IMR-90 (cell line): ENCODE measurements at regions not wholly inside any gene's neighbourhood (a gene's known extent, or its start where the extent isn't known, plus 50 kb on each side); places are given as distances from the start of the nearest gene placed in this dataset.

Experiments
- ATAC-seq: fragments of 200-7000 bp; cut with Tn5 transposase; 2 replicates; pipeline ENCODE4 v1.9.1; 2020; ENCODE audit warnings: low read depth, mild to moderate bottlenecking, moderate library complexity
- BruUV-seq: library from RNA; stranded (reverse); fragments of 400-500 nt; replicated peaks from 2 replicates; lab custom pipeline; 2021; lab: Mats Ljungman, UMichigan
- CTCF ChIA-PET: fragments of 300-600 bp; formaldehyde crosslinking; extraction: SDS; loops from one replicate; lab custom pipeline; 2021; ENCODE audit warnings: antibody characterized with exemption; lab: Yijun Ruan, JAX
- POLR2A ChIA-PET: fragments of 300-600 bp; sonication (Branson Sonifier 250); formaldehyde crosslinking; loops from one replicate; lab custom pipeline; 2022; ENCODE audit warnings: antibody characterized with exemption; ENCODE audit not compliant: unreplicated experiment; lab: Charles Lee
- DNase-seq: peaks from one replicate; pipeline ENCODE4 v3.0.0; 2013
- H2AFZ ChIP-seq: replicated peaks from 2 replicates; pipeline ENCODE3; 2013; ENCODE audit warnings: low read length, mild to moderate bottlenecking; ENCODE audit not compliant: poor library complexity
- H2AK5ac ChIP-seq: 2 replicates; pipeline ENCODE4 v1.6.1; 2013; ENCODE audit warnings: low read depth, low read length, inconsistent platforms
- H2AK9ac ChIP-seq: replicated peaks from 2 replicates; pipeline ENCODE3; 2013; ENCODE audit warnings: mild to moderate bottlenecking, low read depth, low read length, moderate library complexity; ENCODE audit not compliant: poor library complexity
- H2BK120ac ChIP-seq: 2 replicates; pipeline ENCODE4 v1.6.1; 2013; ENCODE audit warnings: low read depth, low read length, inconsistent platforms
- H2BK15ac ChIP-seq: 3 replicates; pipeline ENCODE4 v1.6.1; 2013; ENCODE audit warnings: low read depth, low read length, inconsistent platforms
- H2BK20ac ChIP-seq: 2 replicates; pipeline ENCODE4 v1.6.1; 2013; ENCODE audit warnings: low read depth, mild to moderate bottlenecking, inconsistent platforms, low read length, moderate library complexity
- H2BK5ac ChIP-seq: 2 replicates; pipeline ENCODE4 v1.6.1; 2013; ENCODE audit warnings: mild to moderate bottlenecking, low read depth, low read length, inconsistent platforms; ENCODE audit not compliant: poor library complexity, severe bottlenecking
- H3K14ac ChIP-seq: replicated peaks from 2 replicates; pipeline ENCODE4 v1.6.1; 2013; ENCODE audit warnings: low read depth, low read length, inconsistent platforms
- H3K18ac ChIP-seq: 2 replicates; pipeline ENCODE4 v1.6.1; 2013; ENCODE audit warnings: low read depth, low read length, control low read depth
- H3K23ac ChIP-seq: 2 replicates; pipeline ENCODE4 v1.6.1; 2013; ENCODE audit warnings: low read depth, low read length, inconsistent platforms
- H3K27ac ChIP-seq: 2 replicates; pipeline ENCODE4 v1.5.1; 2013; ENCODE audit warnings: mild to moderate bottlenecking, control low read depth, low read length; ENCODE audit not compliant: insufficient read depth
- H3K27me3 ChIP-seq: 2 replicates; pipeline ENCODE4 v1.6.1; 2013; ENCODE audit warnings: low read length; ENCODE audit not compliant: control insufficient read depth, insufficient read depth
- H3K36me3 ChIP-seq: 2 replicates; pipeline ENCODE4 v1.6.1; 2013; ENCODE audit warnings: low read length, mixed read lengths; ENCODE audit not compliant: control insufficient read depth, insufficient read depth
- H3K4ac ChIP-seq: 2 replicates; pipeline ENCODE4 v1.6.1; 2013; ENCODE audit warnings: low read depth, low read length, inconsistent platforms
- H3K4me1 ChIP-seq: 2 replicates; pipeline ENCODE4 v1.6.1; 2013; ENCODE audit warnings: low read length, mixed read lengths; ENCODE audit not compliant: control insufficient read depth, insufficient read depth
- H3K4me2 ChIP-seq: 2 replicates; pipeline ENCODE4 v1.6.1; 2013; ENCODE audit warnings: low read depth, mild to moderate bottlenecking, control low read depth, low read length, moderate library complexity
- H3K4me3 ChIP-seq: 2 replicates; pipeline ENCODE4 v1.5.1; 2013; ENCODE audit warnings: low read depth, mild to moderate bottlenecking, control low read depth, low read length, moderate library complexity; ENCODE audit not compliant: insufficient read depth
- H3K56ac ChIP-seq: 2 replicates; pipeline ENCODE4 v1.6.1; 2013; ENCODE audit warnings: low read length, inconsistent platforms; ENCODE audit not compliant: insufficient read depth; ENCODE audit errors: extremely low read depth
- H3K79me1 ChIP-seq, 2 experiments: 2 replicates each; pipeline ENCODE4 v1.6.1; 2013; ENCODE audit warnings: low read length in 2 of 2, inconsistent platforms in 1 of 2, low read depth in 1 of 2
- H3K9ac ChIP-seq: 2 replicates; pipeline ENCODE4 v1.6.1; 2013; ENCODE audit warnings: low read depth, low read length, control low read depth
- H3K9me1 ChIP-seq: 2 replicates; pipeline ENCODE4 v1.6.1; 2013; ENCODE audit warnings: low read length, inconsistent platforms; ENCODE audit not compliant: insufficient read depth
- H3K9me3 ChIP-seq: 2 replicates; pipeline ENCODE4 v1.6.1; 2013; ENCODE audit warnings: low read length; ENCODE audit not compliant: control insufficient read depth, insufficient read depth
- H4K20me1 ChIP-seq: 2 replicates; pipeline ENCODE4 v1.6.1; 2013; ENCODE audit warnings: low read length, inconsistent platforms; ENCODE audit not compliant: insufficient read depth
- H4K5ac ChIP-seq: 2 replicates; pipeline ENCODE4 v1.6.1; 2013; ENCODE audit warnings: mild to moderate bottlenecking, low read depth, low read length, control low read depth
- H4K8ac ChIP-seq, 2 experiments: 2 replicates each; pipeline ENCODE4 v1.6.1; 2013; ENCODE audit warnings: low read depth in 2 of 2, low read length in 2 of 2, control low read depth in 1 of 2, inconsistent platforms in 1 of 2
- H4K91ac ChIP-seq: 2 replicates; pipeline ENCODE4 v1.6.1; 2013; ENCODE audit warnings: low read depth, low read length, inconsistent platforms; ENCODE audit not compliant: insufficient read depth
- CEBPB ChIP-seq: IDR thresholded peaks from 2 replicates; pipeline ENCODE4 v1.6.1; 2012; ENCODE audit warnings: low read depth, low read length, improper control_type of control experiment
- POLR2A ChIP-seq: IDR thresholded peaks from 2 replicates; pipeline ENCODE4 v1.6.1; 2012; ENCODE audit warnings: mild to moderate bottlenecking, low read depth, low read length
- WGBS, 2 experiments: methylation state at CpG; one replicate each; pipeline versions ENCODE4 v1.1.5 to v1.1.7; 2013; ENCODE audit warnings: missing lambda C conversion rate in 2 of 2; ENCODE audit not compliant: insufficient read length in 1 of 2; ENCODE audit errors: extremely low coverage in 2 of 2; 5-methylcytosine and 5-hydroxymethylcytosine counted together
- dilution Hi-C: fragments of 300-500 bp; cut with HindIII; formaldehyde crosslinking; loops from one replicate; pipeline ENCODE4 v1.14.3; 2018; ENCODE audit warnings: low sequenced_read_pairs; ENCODE audit not compliant: unreplicated experiment
- in situ Hi-C: fragments of 300-500 bp; cut with MboI; formaldehyde crosslinking; loops from 3 replicates; pipeline ENCODE4 v1.14.3; 2019; ENCODE audit warnings: low sequenced_read_pairs, inconsistent platforms, mixed read lengths
- intact Hi-C: fragments of 100-400 bp; cut with micrococcal nuclease; formaldehyde crosslinking; loops from 2 replicates; pipeline ENCODE4 v1.10.0; 2022

DNA sequence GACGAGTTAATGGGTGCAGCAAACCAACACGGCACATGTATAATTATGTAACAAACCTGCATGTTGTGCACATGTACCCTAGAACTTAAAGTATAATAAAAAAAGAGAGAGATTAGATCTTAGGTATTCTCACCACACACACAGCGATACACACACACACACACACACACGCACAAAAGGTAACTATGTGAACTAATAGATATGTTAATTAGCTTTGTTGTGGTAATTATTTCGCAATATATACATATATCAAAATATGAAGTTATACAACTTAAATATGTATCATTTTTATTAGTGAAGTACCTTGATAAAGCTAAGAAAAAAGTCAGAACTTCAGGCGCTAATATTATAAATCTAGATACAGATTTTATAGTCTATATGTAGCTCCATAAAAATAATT lies 849.2 kb downstream of the IPMK start:
- H2AK5ac ChIP-seq = no peak overlapping the region
- no peak overlapping the region for H3K4me2 ChIP-seq
- TF ChIP-seq POLR2A (no peak), CEBPB (peak; percentile 63)
- H3K9me1 ChIP-seq = no peaks in the 10 kb centered on the region
- DNase-seq (no peak), ATAC-seq (no peak)
- H2BK15ac ChIP-seq = no peak overlapping the region
- WGBS, 2 experiments = no CpG with 5 or more reads among the region's 6 CpGs
- no peak overlapping the region for H3K23ac ChIP-seq
- H3K4ac ChIP-seq = no peak overlapping the region
- no peak overlapping the region for H2BK20ac ChIP-seq
- H3K79me1 ChIP-seq = no peaks in the 10 kb centered on the region
- H2BK5ac ChIP-seq = no peak overlapping the region
- dilution Hi-C loops = no loop called here
- H4K5ac ChIP-seq = no peak overlapping the region
- in situ Hi-C loops = no loop called here
- H2AK9ac ChIP-seq = no peak overlapping the region
- no TSS peak for BruUV-seq
- no peaks in the 10 kb centered on the region for H4K20me1 ChIP-seq
- no peaks in the 10 kb centered on the region for H3K4me1 ChIP-seq
- no peak overlapping the region for H3K4me3 ChIP-seq
- POLR2A ChIA-PET = no interaction called here
- no peak overlapping the region for H3K9ac ChIP-seq
- H3K27ac ChIP-seq = no peak overlapping the region
- H3K9me3 ChIP-seq = no peaks in the 10 kb centered on the region
- H3K14ac ChIP-seq = no peak overlapping the region
- H3K27me3 ChIP-seq = no peaks in the 10 kb centered on the region
- H4K8ac ChIP-seq = no peak overlapping the region
- no peak overlapping the region for H3K56ac ChIP-seq
- no peak overlapping the region for H4K91ac ChIP-seq
- CTCF ChIA-PET = interaction anchor here (0.6 kb wide), 1 partner anchor 437 kb away, joined by 3 read pairs; no protein-coding TSS in a partner anchor
- intact Hi-C loops = no loop called here
- H2AFZ ChIP-seq = no peak overlapping the region
- no peaks in the 10 kb centered on the region for H3K36me3 ChIP-seq
- H2BK120ac ChIP-seq = no peak overlapping the region
- no peak overlapping the region for H3K18ac ChIP-seq
